Ascending aorta (tissue), 2 donors: ENCODE measurements at regions not wholly inside any gene's neighbourhood (a gene's known extent, or its start where the extent isn't known, plus 50 kb on each side); places are given as distances from the start of the nearest gene placed in this dataset.

Source experiments
- DNase-seq, 2 donors: peaks; one replicate each; pipeline ENCODE4 v3.0.0-alpha.2; 2019; ENCODE audit warnings: low spot score in 2 of 2
- H3K27ac ChIP-seq, 2 donors: fragments of 200-600 bp; sonication (generic); one replicate each; pipeline ENCODE4 v1.5.1; 2016 to 2017; ENCODE audit warnings: mild to moderate bottlenecking in 1 of 2
- H3K27me3 ChIP-seq: fragments of 200-600 bp; sonication (generic); one replicate; pipeline ENCODE4 v1.5.1; 2017
- H3K36me3 ChIP-seq, 2 donors: fragments of 200-600 bp; sonication (generic); one replicate each; pipeline ENCODE4 v1.5.1; 2016
- H3K4me1 ChIP-seq, 2 donors: fragments of 200-600 bp; sonication (generic); one replicate each; pipeline ENCODE4 v1.5.1; 2016 to 2017; ENCODE audit warnings: mild to moderate bottlenecking in 1 of 2
- H3K4me3 ChIP-seq, 2 donors: fragments of 200-600 bp; sonication (generic); one replicate each; pipeline ENCODE4 v1.5.1; 2016 to 2017; ENCODE audit warnings: mild to moderate bottlenecking in 1 of 2
- H3K9me3 ChIP-seq, 2 donors: fragments of 200-600 bp; sonication (generic); one replicate each; pipeline ENCODE4 v1.5.1; 2016
- intact Hi-C: fragments of 100-400 bp; cut with DNase I; formaldehyde crosslinking; loops from one replicate; pipeline ENCODE4 v1.15.1; 2023
- TF ChIP-seq, protein P1 (sequence below), 3 experiments: fragments of 200-600 bp in 2 of 3; fragments of 450-650 bp in 1 of 3; sonication (generic) in 2 of 3; IDR thresholded peaks; one replicate each; pipeline ENCODE4 v1.5.1; 2016 to 2019; ENCODE audit warnings: antibody characterized with exemption in 3 of 3, mild to moderate bottlenecking in 1 of 3, moderate library complexity in 1 of 3

GRCh38 chr14:50040895-50041465 is 75.4 kb downstream of the VCPKMT start:
- TF ChIP-seq, protein P1, sequence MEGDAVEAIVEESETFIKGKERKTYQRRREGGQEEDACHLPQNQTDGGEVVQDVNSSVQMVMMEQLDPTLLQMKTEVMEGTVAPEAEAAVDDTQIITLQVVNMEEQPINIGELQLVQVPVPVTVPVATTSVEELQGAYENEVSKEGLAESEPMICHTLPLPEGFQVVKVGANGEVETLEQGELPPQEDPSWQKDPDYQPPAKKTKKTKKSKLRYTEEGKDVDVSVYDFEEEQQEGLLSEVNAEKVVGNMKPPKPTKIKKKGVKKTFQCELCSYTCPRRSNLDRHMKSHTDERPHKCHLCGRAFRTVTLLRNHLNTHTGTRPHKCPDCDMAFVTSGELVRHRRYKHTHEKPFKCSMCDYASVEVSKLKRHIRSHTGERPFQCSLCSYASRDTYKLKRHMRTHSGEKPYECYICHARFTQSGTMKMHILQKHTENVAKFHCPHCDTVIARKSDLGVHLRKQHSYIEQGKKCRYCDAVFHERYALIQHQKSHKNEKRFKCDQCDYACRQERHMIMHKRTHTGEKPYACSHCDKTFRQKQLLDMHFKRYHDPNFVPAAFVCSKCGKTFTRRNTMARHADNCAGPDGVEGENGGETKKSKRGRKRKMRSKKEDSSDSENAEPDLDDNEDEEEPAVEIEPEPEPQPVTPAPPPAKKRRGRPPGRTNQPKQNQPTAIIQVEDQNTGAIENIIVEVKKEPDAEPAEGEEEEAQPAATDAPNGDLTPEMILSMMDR (IDR thresholded peaks at IDR 0.05), result no peak
- Histone ChIP-seq H3K27me3 (no peaks in the 10 kb centered on the region), H3K4me1 (peaks cover 14 to 31% of the 10 kb centered on the region in 2 donors), H3K27ac (peak overlapping the region; percentile 2 to 34), H3K4me3 (no peak overlapping the region), H3K36me3 (no peaks in the 10 kb centered on the region), H3K9me3 (no peaks in the 10 kb centered on the region)
- intact Hi-C loops, result no loop called here
- DNase-seq, result no peak

DNA sequence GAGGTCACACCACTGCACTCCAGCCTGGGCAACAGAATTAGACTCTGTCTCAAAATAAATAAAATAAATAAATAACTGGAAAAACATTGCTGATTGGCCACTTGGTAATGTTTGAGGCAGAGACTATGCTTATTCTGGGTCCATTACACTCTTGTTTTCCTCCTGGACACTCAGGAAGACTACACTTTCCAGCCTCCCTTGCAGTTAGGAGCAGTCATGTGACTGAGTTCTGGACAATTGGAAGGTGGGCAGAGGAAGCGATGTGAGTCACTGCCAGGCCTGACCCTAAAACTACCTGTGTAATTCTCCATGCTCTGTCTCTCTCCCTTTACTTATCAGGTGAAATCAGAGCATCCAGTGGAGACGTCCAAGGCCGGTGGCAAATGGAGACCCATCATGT is 74.4 kb downstream of the VCPKMT start:
- Histone ChIP-seq H3K4me3 (no peak overlapping the region), H3K9me3 (no peaks in the 10 kb centered on the region), H3K4me1 (peaks cover 14 to 31% of the 10 kb centered on the region in 2 donors), H3K27ac (no peak overlapping the region), H3K27me3 (no peaks in the 10 kb centered on the region), H3K36me3 (no peaks in the 10 kb centered on the region)
- intact Hi-C loops, result no loop called here
- no peak for DNase-seq
- TF ChIP-seq, protein P1 (IDR thresholded peaks at IDR 0.05), result no peak

DNA sequence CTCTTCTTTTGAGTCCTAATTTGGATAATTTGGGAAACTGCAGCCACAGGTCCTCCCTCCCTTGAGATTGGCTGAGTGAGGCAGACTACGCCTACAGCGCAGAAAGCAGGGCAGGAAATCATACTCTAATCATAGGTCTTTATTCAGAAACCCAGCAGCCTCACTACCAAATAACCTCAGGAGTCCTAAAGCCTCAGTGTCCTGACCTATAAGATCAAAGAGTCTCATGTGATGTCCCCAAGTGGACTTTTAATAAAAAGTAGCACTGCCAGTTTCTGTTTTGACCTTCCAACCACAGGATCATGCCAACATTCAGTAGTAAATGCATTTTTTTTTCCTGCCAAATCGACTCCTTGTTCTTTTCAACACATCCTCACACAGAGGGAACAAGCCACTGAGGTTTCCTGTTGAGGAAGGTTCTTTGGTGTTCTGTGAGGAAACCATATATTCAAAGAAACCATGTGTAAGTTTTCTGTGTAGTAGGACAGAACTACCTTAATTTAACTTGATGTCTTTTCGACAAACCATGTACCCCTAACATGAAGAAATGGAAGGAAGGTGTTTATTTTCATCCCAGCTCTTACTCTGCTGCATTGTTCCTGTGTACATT is 72.2 kb downstream of the VCPKMT start:
- no peaks in the 10 kb centered on the region for H3K27me3 ChIP-seq
- intact Hi-C loops, result no loop called here
- H3K27ac ChIP-seq, result peak overlapping the region; percentile 85 to 91
- TF ChIP-seq, protein P1 (IDR thresholded peaks at IDR 0.05), result no peak
- no peak overlapping the region for H3K4me3 ChIP-seq
- DNase-seq, result no peak
- H3K9me3 ChIP-seq, result no peaks in the 10 kb centered on the region
- H3K4me1 ChIP-seq, result peaks cover 14 to 31% of the 10 kb centered on the region in 2 donors
- no peaks in the 10 kb centered on the region for H3K36me3 ChIP-seq

DNA sequence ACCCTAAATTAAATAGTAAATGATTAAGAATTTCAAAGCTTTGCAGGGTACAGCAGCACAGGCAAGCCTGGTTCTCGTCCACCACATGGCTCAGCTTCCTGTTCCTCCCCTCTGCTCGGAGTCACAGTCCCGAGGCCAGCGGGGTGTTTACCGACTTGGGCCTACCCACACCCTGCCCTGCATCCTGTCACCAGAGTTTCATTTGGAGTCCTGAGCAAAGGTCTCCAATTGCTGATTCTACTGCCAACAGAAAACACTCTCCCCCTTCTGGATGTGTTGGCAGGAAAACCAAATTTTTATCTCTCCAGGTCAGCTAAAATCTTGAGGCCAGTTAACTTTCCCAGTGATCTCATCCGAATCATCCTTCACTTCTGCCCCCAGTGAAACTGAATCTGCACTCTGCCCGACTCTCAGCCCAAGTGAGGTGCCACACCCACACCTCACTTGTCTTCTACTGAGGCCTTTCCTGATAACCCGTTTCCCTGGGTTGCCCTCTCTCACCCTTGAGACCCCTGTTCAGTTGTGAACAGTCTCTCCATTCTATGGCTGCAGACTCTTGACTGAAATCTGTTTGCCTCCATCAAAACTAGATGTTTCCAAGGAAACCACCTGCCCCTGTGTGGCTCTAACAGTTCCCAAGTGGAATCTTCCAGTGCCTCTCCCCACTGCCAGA is 71.2 kb downstream of the VCPKMT start:
- Histone ChIP-seq H3K4me3 (no peak overlapping the region), H3K27ac (peak overlapping the region; percentile 85 to 91), H3K4me1 (peaks cover 14 to 27% of the 10 kb centered on the region in 2 donors), H3K27me3 (no peaks in the 10 kb centered on the region), H3K9me3 (no peaks in the 10 kb centered on the region), H3K36me3 (no peaks in the 10 kb centered on the region)
- TF ChIP-seq, protein P1 (IDR thresholded peaks at IDR 0.05), result no peak
- intact Hi-C loops, result loop anchor here (1.0 kb wide), 1 partner anchor 15 kb away; no protein-coding TSS in a partner anchor
- DNase-seq, result peak; percentile 76 to 91

- Histone ChIP-seq H3K36me3 (no peaks in the 10 kb centered on the region), H3K27me3 (no peaks in the 10 kb centered on the region), H3K4me1 (peaks cover 14 to 23% of the 10 kb centered on the region in 2 donors), H3K9me3 (no peaks in the 10 kb centered on the region), H3K4me3 (no peak overlapping the region), H3K27ac (peak overlapping the region; percentile 85 to 91)
- intact Hi-C loops, result loop anchor here (1.0 kb wide), 1 partner anchor 14 kb away; no protein-coding TSS in a partner anchor
- no peak for DNase-seq
- TF ChIP-seq, protein P1 (IDR thresholded peaks at IDR 0.05), result no peak
Observed at GRCh38 chr14:50045837-50046236, 70.5 kb downstream of the VCPKMT start.
